ENCODE measurements at regions not wholly inside any gene's neighbourhood (a gene's known extent, or its start where the extent isn't known, plus 50 kb on each side); places are given as distances from the start of the nearest gene placed in this dataset.

- H3K27me3 Mint-ChIP-seq, result no peaks in the 10 kb centered on the region
- no peaks in the 10 kb centered on the region for H3K4me1 Mint-ChIP-seq
- H3K27ac ChIP-seq (ENCODE audit: low read length), result no peak overlapping the region
- ChIA-PET CTCF (no interaction called here), POLR2A (no interaction called here)
- H3K4me3 Mint-ChIP-seq, result no peak overlapping the region
- no peak overlapping the region for H3K4me3 ChIP-seq (ENCODE audit: control insufficient read depth in 1 of 2, extremely low read depth in 1 of 2, low read length in 1 of 2)
- WGBS (ENCODE audit: insufficient coverage), result no CpG with 5 or more reads among the region's 1 CpG
- H3K9me3 ChIP-seq, result no peaks in the 10 kb centered on the region
- H3K36me3 Mint-ChIP-seq, result no peaks in the 10 kb centered on the region
- H3K36me3 ChIP-seq (ENCODE audit: control insufficient read depth in 2 of 2, extremely low read depth in 1 of 2, insufficient read depth in 1 of 2, low read length in 1 of 2), result no peaks in the 10 kb centered on the region
- H3K27ac Mint-ChIP-seq, result no peak overlapping the region
- H3K9me3 Mint-ChIP-seq, result peaks cover 0 to 13% (median 4%) of the 10 kb centered on the region in 3 donors
- ATAC-seq (replicated peaks in 1 of 4) (no peak), DNase-seq (no peak)
- H3K27me3 ChIP-seq (replicated peaks in 1 of 2; ENCODE audit: control insufficient read depth in 2 of 2, extremely low read depth in 1 of 2, insufficient read depth in 2 of 2, low read length in 1 of 2), result no peaks in the 10 kb centered on the region
- H3K4me1 ChIP-seq (ENCODE audit: control insufficient read depth in 1 of 2, extremely low read depth in 1 of 2, insufficient read depth in 2 of 2, low read length in 2 of 2), result no peaks in the 10 kb centered on the region
Observed at GRCh38 chr7:34282271-34282670, 375.7 kb upstream of the NPSR1 start.

- H3K27me3 Mint-ChIP-seq, result no peaks in the 10 kb centered on the region
- CTCF ChIA-PET, result no interaction called here
- peaks cover 6 to 18% (median 6%) of the 10 kb centered on the region in 3 donors for H3K9me3 Mint-ChIP-seq
- DNase-seq, result no peak
- no peak for ATAC-seq (replicated peaks in 1 of 4)
- Histone ChIP-seq H3K27ac (ENCODE audit: low read length) (no peak overlapping the region), H3K36me3 (ENCODE audit: control insufficient read depth in 2 of 2, extremely low read depth in 1 of 2, insufficient read depth in 1 of 2, low read length in 1 of 2) (no peaks in the 10 kb centered on the region), H3K27me3 (replicated peaks in 1 of 2; ENCODE audit: control insufficient read depth in 2 of 2, extremely low read depth in 1 of 2, insufficient read depth in 2 of 2, low read length in 1 of 2) (no peaks in the 10 kb centered on the region), H3K9me3 (no peaks in the 10 kb centered on the region), H3K4me1 (ENCODE audit: control insufficient read depth in 1 of 2, extremely low read depth in 1 of 2, insufficient read depth in 2 of 2, low read length in 2 of 2) (no peaks in the 10 kb centered on the region), H3K4me3 (ENCODE audit: control insufficient read depth in 1 of 2, extremely low read depth in 1 of 2, low read length in 1 of 2) (no peak overlapping the region)
- H3K36me3 Mint-ChIP-seq, result no peaks in the 10 kb centered on the region
- H3K4me1 Mint-ChIP-seq, result no peaks in the 10 kb centered on the region
- no peak overlapping the region for H3K4me3 Mint-ChIP-seq
- no CpG with 5 or more reads among the region's 1 CpG for WGBS (ENCODE audit: insufficient coverage)
- no peak overlapping the region for H3K27ac Mint-ChIP-seq
- POLR2A ChIA-PET, result no interaction called here
Observed at GRCh38 chr7:34296663-34297062, 361.4 kb upstream of the NPSR1 start.

- WGBS (ENCODE audit: insufficient coverage), result no CpG with 5 or more reads among the region's 4 CpGs
- ChIA-PET POLR2A (no interaction called here), CTCF (no interaction called here)
- Mint-ChIP-seq H3K4me1 (no peaks in the 10 kb centered on the region), H3K36me3 (no peaks in the 10 kb centered on the region), H3K27me3 (no peaks in the 10 kb centered on the region), H3K4me3 (no peak overlapping the region), H3K27ac (no peak overlapping the region), H3K9me3 (peaks cover 0 to 11% (median 2%) of the 10 kb centered on the region in 3 donors)
- Histone ChIP-seq H3K27me3 (replicated peaks in 1 of 2; ENCODE audit: control insufficient read depth in 2 of 2, extremely low read depth in 1 of 2, insufficient read depth in 2 of 2, low read length in 1 of 2) (no peaks in the 10 kb centered on the region), H3K9me3 (no peaks in the 10 kb centered on the region), H3K27ac (ENCODE audit: low read length) (no peak overlapping the region), H3K36me3 (ENCODE audit: control insufficient read depth in 2 of 2, extremely low read depth in 1 of 2, insufficient read depth in 1 of 2, low read length in 1 of 2) (no peaks in the 10 kb centered on the region), H3K4me1 (ENCODE audit: control insufficient read depth in 1 of 2, extremely low read depth in 1 of 2, insufficient read depth in 2 of 2, low read length in 2 of 2) (no peaks in the 10 kb centered on the region), H3K4me3 (ENCODE audit: control insufficient read depth in 1 of 2, extremely low read depth in 1 of 2, low read length in 1 of 2) (no peak overlapping the region)
- ATAC-seq (replicated peaks in 1 of 4), result no peak
- no peak for DNase-seq
Observed at GRCh38 chr7:34298492-34299013, 359.5 kb upstream of the NPSR1 start.

- ChIA-PET POLR2A (no interaction called here), CTCF (no interaction called here)
- ATAC-seq (replicated peaks in 1 of 4) (no peak), DNase-seq (no peak)
- H3K27me3 ChIP-seq (replicated peaks in 1 of 2; ENCODE audit: control insufficient read depth in 2 of 2, extremely low read depth in 1 of 2, insufficient read depth in 2 of 2, low read length in 1 of 2), result no peaks in the 10 kb centered on the region
- H3K36me3 Mint-ChIP-seq, result no peaks in the 10 kb centered on the region
- H3K9me3 Mint-ChIP-seq, result peaks cover 0 to 8% (median 0%) of the 10 kb centered on the region in 3 donors
- H3K36me3 ChIP-seq (ENCODE audit: control insufficient read depth in 2 of 2, extremely low read depth in 1 of 2, insufficient read depth in 1 of 2, low read length in 1 of 2), result no peaks in the 10 kb centered on the region
- H3K27ac ChIP-seq (ENCODE audit: low read length), result no peak overlapping the region
- no peak overlapping the region for H3K4me3 Mint-ChIP-seq
- no peaks in the 10 kb centered on the region for H3K27me3 Mint-ChIP-seq
- no CpG with 5 or more reads among the region's 4 CpGs for WGBS (ENCODE audit: insufficient coverage)
- no peak overlapping the region for H3K27ac Mint-ChIP-seq
- H3K9me3 ChIP-seq, result no peaks in the 10 kb centered on the region
- no peak overlapping the region for H3K4me3 ChIP-seq (ENCODE audit: control insufficient read depth in 1 of 2, extremely low read depth in 1 of 2, low read length in 1 of 2)
- H3K4me1 Mint-ChIP-seq, result no peaks in the 10 kb centered on the region
- H3K4me1 ChIP-seq (ENCODE audit: control insufficient read depth in 1 of 2, extremely low read depth in 1 of 2, insufficient read depth in 2 of 2, low read length in 2 of 2), result no peaks in the 10 kb centered on the region
Observed at GRCh38 chr7:34299066-34299465, 359.0 kb upstream of the NPSR1 start.

- H3K36me3 Mint-ChIP-seq, result no peaks in the 10 kb centered on the region
- no peak for DNase-seq
- peaks cover 0 to 8% (median 2%) of the 10 kb centered on the region in 3 donors for H3K9me3 Mint-ChIP-seq
- no peaks in the 10 kb centered on the region for H3K36me3 ChIP-seq (ENCODE audit: control insufficient read depth in 2 of 2, extremely low read depth in 1 of 2, insufficient read depth in 1 of 2, low read length in 1 of 2)
- ChIA-PET POLR2A (no interaction called here), CTCF (no interaction called here)
- no peaks in the 10 kb centered on the region for H3K27me3 Mint-ChIP-seq
- H3K4me1 Mint-ChIP-seq, result no peaks in the 10 kb centered on the region
- peaks cover 0 to 4% of the 10 kb centered on the region in 2 experiments for H3K27me3 ChIP-seq (replicated peaks in 1 of 2; ENCODE audit: control insufficient read depth in 2 of 2, extremely low read depth in 1 of 2, insufficient read depth in 2 of 2, low read length in 1 of 2)
- no CpG with 5 or more reads among the region's 1 CpG for WGBS (ENCODE audit: insufficient coverage)
- no peak overlapping the region for H3K27ac ChIP-seq (ENCODE audit: low read length)
- no peak for ATAC-seq (replicated peaks in 1 of 4)
- no peak overlapping the region for H3K27ac Mint-ChIP-seq
- no peak overlapping the region for H3K4me3 ChIP-seq (ENCODE audit: control insufficient read depth in 1 of 2, extremely low read depth in 1 of 2, low read length in 1 of 2)
- no peak overlapping the region for H3K4me3 Mint-ChIP-seq
- H3K9me3 ChIP-seq, result no peaks in the 10 kb centered on the region
- no peaks in the 10 kb centered on the region for H3K4me1 ChIP-seq (ENCODE audit: control insufficient read depth in 1 of 2, extremely low read depth in 1 of 2, insufficient read depth in 2 of 2, low read length in 2 of 2)
Observed at GRCh38 chr7:34307540-34307939, 350.5 kb upstream of the NPSR1 start.

GRCh38 chr7:34308595-34308994, 349.4 kb upstream of the NPSR1 start:
- Mint-ChIP-seq H3K27ac (no peak overlapping the region), H3K4me3 (no peak overlapping the region), H3K36me3 (no peaks in the 10 kb centered on the region), H3K9me3 (peaks cover 4 to 9% (median 8%) of the 10 kb centered on the region in 3 donors), H3K4me1 (no peaks in the 10 kb centered on the region), H3K27me3 (no peaks in the 10 kb centered on the region)
- Histone ChIP-seq H3K36me3 (ENCODE audit: control insufficient read depth in 2 of 2, extremely low read depth in 1 of 2, insufficient read depth in 1 of 2, low read length in 1 of 2) (no peaks in the 10 kb centered on the region), H3K27me3 (replicated peaks in 1 of 2; ENCODE audit: control insufficient read depth in 2 of 2, extremely low read depth in 1 of 2, insufficient read depth in 2 of 2, low read length in 1 of 2) (peaks cover 0 to 4% of the 10 kb centered on the region in 2 experiments), H3K4me3 (ENCODE audit: control insufficient read depth in 1 of 2, extremely low read depth in 1 of 2, low read length in 1 of 2) (no peak overlapping the region), H3K27ac (ENCODE audit: low read length) (no peak overlapping the region), H3K9me3 (no peaks in the 10 kb centered on the region), H3K4me1 (ENCODE audit: control insufficient read depth in 1 of 2, extremely low read depth in 1 of 2, insufficient read depth in 2 of 2, low read length in 2 of 2) (no peaks in the 10 kb centered on the region)
- ChIA-PET CTCF (interaction anchor here in 1 of 2 donors (0.7 kb wide), 1 partner anchor 248 kb away, joined by 4 read pairs; no protein-coding TSS in a partner anchor), POLR2A (no interaction called here)
- no peak for DNase-seq
- no peak for ATAC-seq (replicated peaks in 1 of 4)
- no CpG with 5 or more reads among the region's 8 CpGs for WGBS (ENCODE audit: insufficient coverage)

- Histone ChIP-seq H3K36me3 (ENCODE audit: control insufficient read depth in 2 of 2, extremely low read depth in 1 of 2, insufficient read depth in 1 of 2, low read length in 1 of 2) (no peaks in the 10 kb centered on the region), H3K27ac (ENCODE audit: low read length) (no peak overlapping the region), H3K9me3 (no peaks in the 10 kb centered on the region), H3K27me3 (replicated peaks in 1 of 2; ENCODE audit: control insufficient read depth in 2 of 2, extremely low read depth in 1 of 2, insufficient read depth in 2 of 2, low read length in 1 of 2) (peaks cover 0 to 4% of the 10 kb centered on the region in 2 experiments), H3K4me1 (ENCODE audit: control insufficient read depth in 1 of 2, extremely low read depth in 1 of 2, insufficient read depth in 2 of 2, low read length in 2 of 2) (no peaks in the 10 kb centered on the region), H3K4me3 (ENCODE audit: control insufficient read depth in 1 of 2, extremely low read depth in 1 of 2, low read length in 1 of 2) (no peak overlapping the region)
- Mint-ChIP-seq H3K36me3 (no peaks in the 10 kb centered on the region), H3K27ac (no peak overlapping the region), H3K4me1 (no peaks in the 10 kb centered on the region), H3K9me3 (peaks cover 4 to 9% (median 8%) of the 10 kb centered on the region in 3 donors), H3K4me3 (no peak overlapping the region), H3K27me3 (no peaks in the 10 kb centered on the region)
- ChIA-PET CTCF (interaction anchor here in 1 of 2 donors (0.7 kb wide), 1 partner anchor 247 kb away, joined by 4 read pairs; no protein-coding TSS in a partner anchor), POLR2A (no interaction called here)
- no peak for ATAC-seq (replicated peaks in 1 of 4)
- DNase-seq, result no peak
- 91% methylated on average over 5 of the region's 12 CpGs for WGBS (ENCODE audit: insufficient coverage)
Observed at GRCh38 chr7:34309116-34309515, 348.9 kb upstream of the NPSR1 start.
